ENCODE measurements at regions not wholly inside any gene's neighbourhood (a gene's known extent, or its start where the extent isn't known, plus 50 kb on each side); places are given as distances from the start of the nearest gene placed in this dataset.

DNA sequence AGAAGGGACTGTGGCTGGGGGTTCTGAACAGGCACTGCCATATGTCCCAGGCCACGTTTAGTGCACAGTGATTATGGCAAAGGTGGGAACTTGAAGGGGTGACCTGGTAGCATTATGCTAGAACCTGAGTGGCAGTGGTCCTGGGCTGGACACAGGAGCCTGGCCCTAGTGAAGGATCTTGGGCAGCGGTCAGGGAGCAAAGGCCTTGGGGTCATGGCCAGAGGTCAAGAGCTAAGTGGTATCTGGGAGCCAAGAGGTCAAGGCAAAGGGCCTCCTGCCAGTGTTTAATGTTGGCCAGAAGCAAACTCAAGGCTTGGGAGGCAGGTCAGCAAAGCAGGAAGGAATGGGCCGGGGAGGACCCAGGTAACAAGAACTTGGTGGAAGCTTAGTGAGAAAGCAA is 254.5 kb downstream of the CDH26 start:
- Histone ChIP-seq H3K9ac (ENCODE audit: low read length) (no peak overlapping the region), H3K9me3 (ENCODE audit: control insufficient read depth, low read length) (no peaks in the 10 kb centered on the region), H3K4me1 (ENCODE audit: control insufficient read depth, insufficient read depth, low read length) (peaks cover 4% of the 10 kb centered on the region), H3K27me3 (ENCODE audit: control insufficient read depth, insufficient read depth, low read length) (no peaks in the 10 kb centered on the region), H3K4me3 (ENCODE audit: low read length) (no peak overlapping the region), H3K36me3 (ENCODE audit: control insufficient read depth, insufficient read depth, low read length) (no peaks in the 10 kb centered on the region)

- Histone ChIP-seq H3K27me3 (ENCODE audit: control insufficient read depth, insufficient read depth, low read length) (no peaks in the 10 kb centered on the region), H3K9me3 (ENCODE audit: control insufficient read depth, low read length) (no peaks in the 10 kb centered on the region), H3K4me3 (ENCODE audit: low read length) (no peak overlapping the region), H3K36me3 (ENCODE audit: control insufficient read depth, insufficient read depth, low read length) (no peaks in the 10 kb centered on the region), H3K9ac (ENCODE audit: low read length) (no peak overlapping the region), H3K4me1 (ENCODE audit: control insufficient read depth, insufficient read depth, low read length) (peaks cover 4% of the 10 kb centered on the region)
Observed at GRCh38 chr20:60213126-60213893, 255.1 kb downstream of the CDH26 start.

DNA sequence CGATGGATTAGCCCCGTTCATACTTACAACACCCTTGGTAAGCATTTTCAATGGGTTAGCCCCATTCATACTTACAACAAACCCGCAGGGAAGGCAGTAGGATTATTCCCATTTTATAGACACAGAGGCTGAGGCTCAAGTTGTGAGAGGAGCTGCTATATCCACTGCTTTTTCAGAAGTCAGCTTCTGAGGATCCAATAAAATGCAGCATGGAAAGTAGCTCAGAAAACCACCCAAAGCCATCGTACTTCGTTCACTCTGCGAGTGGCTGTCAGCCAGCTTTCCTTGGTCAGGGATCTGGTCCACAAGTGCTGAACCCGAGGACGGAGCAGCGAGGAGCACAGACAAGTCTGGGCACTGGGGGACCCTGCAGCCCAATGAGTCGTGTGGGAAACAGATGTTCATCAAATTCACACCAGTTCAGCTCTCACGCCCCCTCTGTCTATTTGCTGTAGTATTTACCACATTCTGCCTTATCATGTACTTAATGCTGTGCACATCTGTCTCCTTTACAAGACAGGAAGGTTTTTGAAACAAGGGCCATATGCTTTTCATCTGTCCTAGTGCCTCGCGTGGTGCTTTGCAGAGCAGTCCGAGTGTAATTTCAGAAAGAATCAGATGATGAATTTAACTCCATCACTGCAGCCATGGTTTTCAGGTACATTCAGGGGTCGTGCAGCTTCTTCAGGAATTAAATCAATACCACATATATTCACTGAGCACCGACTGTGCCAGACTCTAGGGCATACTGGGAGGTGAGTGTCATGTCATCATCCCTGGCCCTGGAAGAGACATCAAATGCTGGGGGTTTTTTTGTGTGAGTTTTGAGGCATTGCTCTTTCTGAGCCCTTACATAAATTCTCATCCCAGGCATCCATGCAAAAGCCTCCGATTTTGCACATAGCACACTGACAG is 256.9 kb downstream of the CDH26 start:
- no peaks in the 10 kb centered on the region for H3K36me3 ChIP-seq (ENCODE audit: control insufficient read depth, insufficient read depth, low read length)
- no peaks in the 10 kb centered on the region for H3K9me3 ChIP-seq (ENCODE audit: control insufficient read depth, low read length)
- H3K4me1 ChIP-seq (ENCODE audit: control insufficient read depth, insufficient read depth, low read length), result peaks cover 4% of the 10 kb centered on the region
- H3K27me3 ChIP-seq (ENCODE audit: control insufficient read depth, insufficient read depth, low read length), result no peaks in the 10 kb centered on the region
- H3K9ac ChIP-seq (ENCODE audit: low read length), result no peak overlapping the region
- no peak overlapping the region for H3K4me3 ChIP-seq (ENCODE audit: low read length)

- Histone ChIP-seq H3K4me1 (ENCODE audit: control insufficient read depth, insufficient read depth, low read length) (no peaks in the 10 kb centered on the region), H3K9me3 (ENCODE audit: control insufficient read depth, low read length) (no peaks in the 10 kb centered on the region), H3K36me3 (ENCODE audit: control insufficient read depth, insufficient read depth, low read length) (no peaks in the 10 kb centered on the region), H3K4me3 (ENCODE audit: low read length) (no peak overlapping the region), H3K9ac (ENCODE audit: low read length) (no peak overlapping the region), H3K27me3 (ENCODE audit: control insufficient read depth, insufficient read depth, low read length) (no peaks in the 10 kb centered on the region)
Observed at GRCh38 chr20:60215816-60216730, 257.9 kb downstream of the CDH26 start.

GRCh38 chr20:60219231-60219630 is 261.0 kb downstream of the CDH26 start:
- Histone ChIP-seq H3K4me1 (ENCODE audit: control insufficient read depth, insufficient read depth, low read length) (no peaks in the 10 kb centered on the region), H3K4me3 (ENCODE audit: low read length) (no peak overlapping the region), H3K9ac (ENCODE audit: low read length) (no peak overlapping the region), H3K27me3 (ENCODE audit: control insufficient read depth, insufficient read depth, low read length) (no peaks in the 10 kb centered on the region), H3K9me3 (ENCODE audit: control insufficient read depth, low read length) (no peaks in the 10 kb centered on the region), H3K36me3 (ENCODE audit: control insufficient read depth, insufficient read depth, low read length) (no peaks in the 10 kb centered on the region)

- H3K27me3 ChIP-seq (ENCODE audit: control insufficient read depth, insufficient read depth, low read length), result no peaks in the 10 kb centered on the region
Observed at GRCh38 chr20:60219984-60220562, 261.9 kb downstream of the CDH26 start.

DNA sequence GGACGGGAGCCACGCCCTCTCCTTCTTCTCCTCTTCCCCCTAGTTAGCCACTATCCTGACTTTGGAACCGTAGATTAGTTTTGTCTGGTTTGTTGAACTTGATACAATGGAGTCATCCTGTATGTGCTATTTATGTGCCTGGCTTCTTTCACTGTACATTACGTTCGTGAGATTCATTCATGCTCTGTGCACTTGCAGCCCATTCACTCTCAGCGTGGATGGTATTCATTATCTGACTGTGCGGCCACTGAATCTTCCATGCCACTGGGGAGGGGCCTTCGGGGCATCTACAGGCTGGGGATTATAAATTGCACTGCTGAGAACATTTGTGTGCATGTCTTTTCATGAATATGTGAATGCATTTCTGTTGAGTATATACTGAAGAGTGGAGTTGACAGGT is 262.5 kb downstream of the CDH26 start:
- Histone ChIP-seq H3K27me3 (ENCODE audit: control insufficient read depth, insufficient read depth, low read length) (no peaks in the 10 kb centered on the region), H3K9ac (ENCODE audit: low read length) (no peak overlapping the region)

More at GRCh38 chr20:60219984-60220562, 261.9 kb downstream of the CDH26 start:
- H3K9me3 ChIP-seq (ENCODE audit: control insufficient read depth, low read length), result no peaks in the 10 kb centered on the region
- H3K4me1 ChIP-seq (ENCODE audit: control insufficient read depth, insufficient read depth, low read length), result no peaks in the 10 kb centered on the region
- no peak overlapping the region for H3K9ac ChIP-seq (ENCODE audit: low read length)
- H3K36me3 ChIP-seq (ENCODE audit: control insufficient read depth, insufficient read depth, low read length), result no peaks in the 10 kb centered on the region
- no peak overlapping the region for H3K4me3 ChIP-seq (ENCODE audit: low read length)

DNA sequence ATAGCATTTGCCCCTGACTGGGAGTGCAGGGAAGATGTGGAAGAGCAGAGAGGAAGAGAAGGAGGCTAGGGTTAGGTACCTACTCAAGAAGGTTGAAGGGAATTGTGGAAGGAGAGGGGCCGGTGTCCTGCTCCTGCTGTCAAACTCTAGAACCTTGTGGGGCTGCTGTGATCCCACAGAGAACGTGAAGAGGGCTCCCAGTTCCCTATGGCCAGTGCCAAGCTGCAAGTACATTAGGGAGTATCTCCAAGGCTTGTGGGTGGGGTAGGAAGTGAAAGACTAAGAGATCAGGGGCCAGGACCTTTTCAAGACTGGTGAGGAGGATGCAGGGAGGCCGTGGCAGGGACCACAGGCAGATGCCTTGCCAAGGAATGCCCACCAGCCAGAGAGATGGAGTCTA is 263.4 kb downstream of the CDH26 start:
- H3K4me3 ChIP-seq (ENCODE audit: low read length), result no peak overlapping the region

More for the DNA sequence above, 262.5 kb downstream of the CDH26 start:
- H3K4me3 ChIP-seq (ENCODE audit: low read length), result no peak overlapping the region
- H3K4me1 ChIP-seq (ENCODE audit: control insufficient read depth, insufficient read depth, low read length), result no peaks in the 10 kb centered on the region
- no peaks in the 10 kb centered on the region for H3K9me3 ChIP-seq (ENCODE audit: control insufficient read depth, low read length)
- no peaks in the 10 kb centered on the region for H3K36me3 ChIP-seq (ENCODE audit: control insufficient read depth, insufficient read depth, low read length)

GRCh38 chr20:60222497-60222896 is 264.3 kb downstream of the CDH26 start:
- Histone ChIP-seq H3K9ac (ENCODE audit: low read length) (no peak overlapping the region), H3K4me3 (ENCODE audit: low read length) (no peak overlapping the region), H3K9me3 (ENCODE audit: control insufficient read depth, low read length) (no peaks in the 10 kb centered on the region), H3K36me3 (ENCODE audit: control insufficient read depth, insufficient read depth, low read length) (no peaks in the 10 kb centered on the region), H3K4me1 (ENCODE audit: control insufficient read depth, insufficient read depth, low read length) (no peaks in the 10 kb centered on the region), H3K27me3 (ENCODE audit: control insufficient read depth, insufficient read depth, low read length) (no peaks in the 10 kb centered on the region)

More for the DNA sequence above, 263.4 kb downstream of the CDH26 start:
- no peaks in the 10 kb centered on the region for H3K27me3 ChIP-seq (ENCODE audit: control insufficient read depth, insufficient read depth, low read length)
- no peaks in the 10 kb centered on the region for H3K4me1 ChIP-seq (ENCODE audit: control insufficient read depth, insufficient read depth, low read length)
- no peaks in the 10 kb centered on the region for H3K9me3 ChIP-seq (ENCODE audit: control insufficient read depth, low read length)
- no peaks in the 10 kb centered on the region for H3K36me3 ChIP-seq (ENCODE audit: control insufficient read depth, insufficient read depth, low read length)
- no peak overlapping the region for H3K9ac ChIP-seq (ENCODE audit: low read length)

GRCh38 chr20:60223174-60223573 is 265.0 kb downstream of the CDH26 start:
- H3K4me3 ChIP-seq (ENCODE audit: low read length), result no peak overlapping the region

DNA sequence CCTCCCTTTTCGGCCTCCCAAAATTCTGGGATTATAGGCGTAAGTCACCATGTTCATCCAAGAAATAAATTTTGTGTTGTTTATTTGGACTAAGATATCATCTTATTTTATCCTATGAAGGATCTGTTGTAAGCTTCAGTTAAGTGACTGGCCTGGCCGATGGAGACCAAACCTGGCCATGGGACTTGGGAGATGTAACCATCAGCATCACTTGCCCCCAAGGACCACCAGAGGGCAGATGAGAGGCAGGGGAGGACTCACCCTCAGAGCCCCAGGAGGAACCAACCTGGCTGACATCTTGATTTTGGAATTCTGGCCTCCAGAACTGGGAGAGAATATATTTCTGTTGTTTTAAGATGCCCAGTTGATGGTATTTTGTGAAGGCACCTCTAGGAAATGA is 266.7 kb downstream of the CDH26 start:
- no peak overlapping the region for H3K4me3 ChIP-seq (ENCODE audit: low read length)
- no peaks in the 10 kb centered on the region for H3K27me3 ChIP-seq (ENCODE audit: control insufficient read depth, insufficient read depth, low read length)
- H3K4me1 ChIP-seq (ENCODE audit: control insufficient read depth, insufficient read depth, low read length), result no peaks in the 10 kb centered on the region
- H3K9me3 ChIP-seq (ENCODE audit: control insufficient read depth, low read length), result no peaks in the 10 kb centered on the region
- no peaks in the 10 kb centered on the region for H3K36me3 ChIP-seq (ENCODE audit: control insufficient read depth, insufficient read depth, low read length)
- no peak overlapping the region for H3K9ac ChIP-seq (ENCODE audit: low read length)

More at GRCh38 chr20:60223174-60223573, 265.0 kb downstream of the CDH26 start:
- Histone ChIP-seq H3K9ac (ENCODE audit: low read length) (no peak overlapping the region), H3K36me3 (ENCODE audit: control insufficient read depth, insufficient read depth, low read length) (no peaks in the 10 kb centered on the region), H3K4me1 (ENCODE audit: control insufficient read depth, insufficient read depth, low read length) (no peaks in the 10 kb centered on the region), H3K9me3 (ENCODE audit: control insufficient read depth, low read length) (no peaks in the 10 kb centered on the region), H3K27me3 (ENCODE audit: control insufficient read depth, insufficient read depth, low read length) (no peaks in the 10 kb centered on the region)
